Tibial nerve (tissue), 4 donors: ENCODE measurements at regions not wholly inside any gene's neighbourhood (a gene's known extent, or its start where the extent isn't known, plus 50 kb on each side); places are given as distances from the start of the nearest gene placed in this dataset.

Source experiments
- DNase-seq, 2 donors: peaks; one replicate each; pipeline ENCODE4 v3.0.0-alpha.2; 2019; ENCODE audit warnings: low spot score in 2 of 2
- H3K27ac ChIP-seq, 4 donors: fragments of 200-600 bp; sonication (generic) in 3 of 4; one replicate each; pipeline ENCODE4 v1.5.1; 2017 to 2019; ENCODE audit warnings: mild to moderate bottlenecking in 1 of 4
- H3K27me3 ChIP-seq, 2 donors: fragments of 200-600 bp; sonication (generic) in 1 of 2; one replicate each; pipeline versions ENCODE4 v1.5.1 to v1.6.0; 2017 to 2019
- H3K36me3 ChIP-seq, 3 donors: fragments of 200-600 bp; sonication (generic); one replicate each; pipeline ENCODE4 v1.5.1; 2018 to 2019
- H3K4me1 ChIP-seq, 4 donors: fragments of 200-600 bp; sonication (generic) in 3 of 4; one replicate each; pipeline ENCODE4 v1.5.1; 2017 to 2019
- H3K4me3 ChIP-seq, 4 donors: fragments of 200-600 bp; sonication (generic) in 3 of 4; one replicate each; pipeline ENCODE4 v1.5.1; 2017 to 2019; ENCODE audit warnings: mild to moderate bottlenecking in 1 of 4, moderate library complexity in 1 of 4
- H3K9me3 ChIP-seq, 4 donors: fragments of 200-600 bp; sonication (generic) in 3 of 4; one replicate each; pipeline ENCODE4 v1.5.1; 2017 to 2019
- EP300 ChIP-seq, 2 donors: sonication (generic); formaldehyde crosslinking; IDR thresholded peaks; one replicate each; pipeline ENCODE4 v1.6.1; 2017; ENCODE audit warnings: antibody characterized with exemption in 2 of 2, mild to moderate bottlenecking in 1 of 2
- POLR2A ChIP-seq, 2 donors: fragments of 450-650 bp; IDR thresholded peaks; one replicate each; pipeline ENCODE4 v1.6.1; 2017; ENCODE audit warnings: antibody characterized with exemption in 2 of 2, mild to moderate bottlenecking in 2 of 2, moderate library complexity in 2 of 2
- WGBS, 2 donors: methylation state at CpG; one replicate each; pipeline ENCODE4 v1.1.5; 2018; 5-methylcytosine and 5-hydroxymethylcytosine counted together
- TF ChIP-seq, protein P1 (sequence below), 5 experiments: fragments of 200-600 bp in 3 of 5; fragments of 450-650 bp in 2 of 5; sonication (generic) in 3 of 5; IDR thresholded peaks; one replicate each; pipeline ENCODE4 v1.5.1; 2016 to 2019; ENCODE audit warnings: antibody characterized with exemption in 5 of 5, mild to moderate bottlenecking in 3 of 5, moderate library complexity in 2 of 5

DNA sequence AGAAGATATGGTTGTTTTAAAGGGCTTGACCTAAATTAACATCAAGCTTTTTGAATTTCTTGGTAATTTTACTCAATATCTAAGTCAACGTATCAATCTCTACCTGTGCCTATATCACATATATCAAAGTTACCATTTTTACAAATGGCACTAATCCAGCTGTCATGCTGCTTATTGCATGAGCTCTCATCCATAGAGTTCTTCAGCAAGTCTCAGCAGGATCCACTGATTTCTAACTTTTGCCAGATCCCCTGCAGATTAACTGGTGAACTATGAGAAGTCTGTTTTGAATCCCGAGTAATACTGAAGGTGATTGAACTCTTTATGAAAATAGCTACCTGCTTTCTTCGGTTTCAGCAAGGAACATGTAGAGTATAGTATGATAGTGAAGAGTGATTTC lies 1239.8 kb upstream of the ACO1 start:
- Histone ChIP-seq H3K4me3 (no peak overlapping the region), H3K36me3 (no peaks in the 10 kb centered on the region), H3K9me3 (no peaks in the 10 kb centered on the region), H3K4me1 (no peaks in the 10 kb centered on the region), H3K27me3 (no peaks in the 10 kb centered on the region), H3K27ac (no peak overlapping the region)
- DNase-seq = no peak
- WGBS, 2 donors = 87 to 91% methylated on average over 3 of the region's 3 CpGs
- TF ChIP-seq POLR2A (IDR thresholded peaks at IDR 0.05) (no peak), EP300 (IDR thresholded peaks at IDR 0.05) (no peak)
- TF ChIP-seq, protein P1, sequence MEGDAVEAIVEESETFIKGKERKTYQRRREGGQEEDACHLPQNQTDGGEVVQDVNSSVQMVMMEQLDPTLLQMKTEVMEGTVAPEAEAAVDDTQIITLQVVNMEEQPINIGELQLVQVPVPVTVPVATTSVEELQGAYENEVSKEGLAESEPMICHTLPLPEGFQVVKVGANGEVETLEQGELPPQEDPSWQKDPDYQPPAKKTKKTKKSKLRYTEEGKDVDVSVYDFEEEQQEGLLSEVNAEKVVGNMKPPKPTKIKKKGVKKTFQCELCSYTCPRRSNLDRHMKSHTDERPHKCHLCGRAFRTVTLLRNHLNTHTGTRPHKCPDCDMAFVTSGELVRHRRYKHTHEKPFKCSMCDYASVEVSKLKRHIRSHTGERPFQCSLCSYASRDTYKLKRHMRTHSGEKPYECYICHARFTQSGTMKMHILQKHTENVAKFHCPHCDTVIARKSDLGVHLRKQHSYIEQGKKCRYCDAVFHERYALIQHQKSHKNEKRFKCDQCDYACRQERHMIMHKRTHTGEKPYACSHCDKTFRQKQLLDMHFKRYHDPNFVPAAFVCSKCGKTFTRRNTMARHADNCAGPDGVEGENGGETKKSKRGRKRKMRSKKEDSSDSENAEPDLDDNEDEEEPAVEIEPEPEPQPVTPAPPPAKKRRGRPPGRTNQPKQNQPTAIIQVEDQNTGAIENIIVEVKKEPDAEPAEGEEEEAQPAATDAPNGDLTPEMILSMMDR (IDR thresholded peaks at IDR 0.05) = no peak

DNA sequence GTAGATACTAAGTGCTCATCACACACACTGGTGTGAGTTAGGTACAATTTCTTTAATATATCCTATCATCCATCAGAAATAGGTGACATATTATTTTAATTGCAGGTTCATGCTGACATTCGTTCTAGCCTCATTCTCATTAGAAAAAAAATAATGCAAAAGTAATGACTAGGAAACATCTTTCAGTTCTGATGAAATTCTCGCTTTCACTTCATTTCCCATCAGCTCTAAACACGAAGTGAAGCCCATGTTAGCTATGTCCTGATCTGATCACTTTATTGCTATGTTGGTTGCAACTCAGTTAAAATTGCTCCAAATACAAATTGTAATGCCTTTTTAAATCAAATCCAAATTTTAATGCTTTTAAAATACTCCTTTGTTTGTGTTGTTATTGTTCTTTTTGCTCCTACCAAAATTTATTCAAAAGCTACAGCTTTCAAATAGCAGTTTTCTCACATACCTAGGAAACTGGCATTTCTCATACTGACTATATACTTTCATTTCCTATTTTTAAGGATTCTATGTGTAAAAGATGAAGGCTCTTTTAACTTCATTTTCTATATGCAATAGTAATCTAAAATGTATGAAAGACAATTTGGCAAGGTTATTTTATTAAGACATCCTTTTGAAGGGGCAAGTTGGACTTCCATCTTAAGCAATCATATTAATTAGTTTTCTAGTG lies 1237.8 kb upstream of the ACO1 start:
- TF ChIP-seq EP300 (IDR thresholded peaks at IDR 0.05) (no peak), POLR2A (IDR thresholded peaks at IDR 0.05) (no peak)
- TF ChIP-seq, protein P1 (IDR thresholded peaks at IDR 0.05) = no peak
- no peaks in the 10 kb centered on the region for H3K27me3 ChIP-seq
- no peaks in the 10 kb centered on the region for H3K9me3 ChIP-seq
- H3K27ac ChIP-seq = no peak overlapping the region
- H3K36me3 ChIP-seq = no peaks in the 10 kb centered on the region
- DNase-seq = no peak
- no peak overlapping the region for H3K4me3 ChIP-seq
- H3K4me1 ChIP-seq = no peaks in the 10 kb centered on the region
- WGBS, 2 donors = 84 to 86% methylated on average over 3 of the region's 3 CpGs

DNA sequence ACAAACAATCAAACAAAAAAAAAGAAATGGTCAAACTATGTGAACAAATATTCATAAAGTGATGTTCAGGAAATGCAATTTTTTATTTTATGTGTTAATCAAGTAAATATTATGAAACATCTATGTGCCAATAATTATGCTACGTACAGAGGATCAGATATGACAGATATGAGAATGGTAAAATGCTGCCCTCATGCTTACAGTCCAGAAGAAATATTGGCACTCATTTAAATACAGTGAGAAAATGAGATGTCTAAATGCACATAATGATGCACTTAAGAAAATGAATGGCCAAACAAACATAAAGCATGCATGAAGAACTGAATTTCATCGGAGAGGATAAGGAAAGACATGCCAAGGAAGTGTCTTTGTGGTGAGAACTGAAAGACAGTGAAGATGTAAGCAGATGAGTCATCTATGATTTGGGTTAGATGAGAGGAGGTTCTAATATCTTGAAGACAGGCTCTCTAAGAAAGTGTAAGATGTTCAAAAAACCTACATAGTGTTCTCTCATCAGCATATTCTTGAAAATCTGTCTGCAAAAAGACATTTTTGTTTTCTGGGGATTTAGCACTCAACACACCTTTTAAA lies 1231.1 kb upstream of the ACO1 start:
- Histone ChIP-seq H3K4me3 (no peak overlapping the region), H3K4me1 (no peaks in the 10 kb centered on the region), H3K27ac (no peak overlapping the region), H3K36me3 (no peaks in the 10 kb centered on the region), H3K9me3 (no peaks in the 10 kb centered on the region), H3K27me3 (no peaks in the 10 kb centered on the region)
- TF ChIP-seq, protein P1 (IDR thresholded peaks at IDR 0.05) = no peak
- TF ChIP-seq POLR2A (IDR thresholded peaks at IDR 0.05) (no peak), EP300 (IDR thresholded peaks at IDR 0.05) (no peak)
- WGBS, 2 donors = 72 to 74% methylated on average over 2 of the region's 2 CpGs
- no peak for DNase-seq

DNA sequence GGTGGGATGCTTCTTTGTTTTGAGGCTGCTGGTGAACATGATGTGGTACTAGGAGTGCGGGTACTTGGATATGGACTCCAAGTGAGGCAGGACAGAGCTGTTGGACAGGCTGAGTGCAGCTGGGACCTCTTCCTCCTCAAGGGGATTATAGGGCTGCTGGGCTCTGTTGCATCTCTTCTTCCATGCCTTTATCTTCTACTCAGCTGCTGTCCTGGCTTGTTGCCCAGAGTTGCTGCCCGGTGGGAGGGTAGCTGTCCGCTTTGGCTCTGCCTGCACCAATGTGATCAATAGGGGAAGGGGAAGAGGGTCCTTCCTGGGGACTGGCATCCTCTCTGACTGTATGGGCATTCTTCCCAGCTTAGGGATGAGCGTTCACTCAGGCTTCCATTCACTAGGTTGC lies 1217.9 kb upstream of the ACO1 start:
- H3K27ac ChIP-seq = no peak overlapping the region
- no peaks in the 10 kb centered on the region for H3K27me3 ChIP-seq
- no peaks in the 10 kb centered on the region for H3K9me3 ChIP-seq
- H3K36me3 ChIP-seq = no peaks in the 10 kb centered on the region
- no peak overlapping the region for H3K4me3 ChIP-seq
- no peaks in the 10 kb centered on the region for H3K4me1 ChIP-seq
- DNase-seq = no peak
- TF ChIP-seq, protein P1 (IDR thresholded peaks at IDR 0.05) = no peak
- TF ChIP-seq EP300 (IDR thresholded peaks at IDR 0.05) = no peak
- TF ChIP-seq POLR2A (IDR thresholded peaks at IDR 0.05) = no peak
- WGBS, 2 donors = 80 to 82% methylated on average over 3 to 4 of the region's 4 CpGs

DNA sequence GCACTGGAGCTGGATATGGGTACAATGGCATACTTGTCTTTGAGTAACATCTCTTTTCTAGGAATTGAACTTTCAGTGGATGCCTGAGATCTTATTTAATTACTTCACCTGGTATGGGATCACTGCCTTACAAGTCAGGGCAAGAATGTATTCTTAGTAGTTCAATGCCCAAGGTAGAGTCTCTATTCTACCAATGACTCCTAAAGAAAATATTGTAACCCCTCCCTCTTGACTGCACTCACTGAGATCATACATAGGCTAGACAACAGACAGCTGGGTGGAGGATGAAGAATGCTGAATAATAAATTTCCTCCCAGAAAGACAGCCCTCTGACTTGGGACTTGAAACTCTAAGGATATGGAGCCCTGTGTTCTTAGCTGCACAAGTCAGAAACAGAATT lies 1216.3 kb upstream of the ACO1 start:
- H3K9me3 ChIP-seq = no peaks in the 10 kb centered on the region
- H3K36me3 ChIP-seq = no peaks in the 10 kb centered on the region
- H3K4me3 ChIP-seq = no peak overlapping the region
- no peak for TF ChIP-seq EP300 (IDR thresholded peaks at IDR 0.05)
- no peak for TF ChIP-seq POLR2A (IDR thresholded peaks at IDR 0.05)
- TF ChIP-seq, protein P1 (IDR thresholded peaks at IDR 0.05) = no peak
- H3K27ac ChIP-seq = no peak overlapping the region
- no peaks in the 10 kb centered on the region for H3K27me3 ChIP-seq
- H3K4me1 ChIP-seq = no peaks in the 10 kb centered on the region
- no peak for DNase-seq
